SU-DHL-6 (cell line): ENCODE measurements at regions not wholly inside any gene's neighbourhood (a gene's known extent, or its start where the extent isn't known, plus 50 kb on each side); places are given as distances from the start of the nearest gene placed in this dataset.

Experiments used
- H2AFZ ChIP-seq: fragments of 200-600 bp; sonication (generic); 2 replicates; pipeline ENCODE4 v1.6.1; 2014; ENCODE audit warnings: low read depth, mild to moderate bottlenecking, moderate library complexity, mixed read lengths, antibody characterized with exemption, low read length; ENCODE audit not compliant: severe bottlenecking
- H3F3A ChIP-seq: fragments of 200-600 bp; shearing (Covaris generic); 2 replicates; pipeline ENCODE4 v1.6.0; 2016; ENCODE audit warnings: antibody characterized with exemption, mild to moderate bottlenecking; ENCODE audit not compliant: insufficient read depth
- H3K27ac ChIP-seq: fragments of 200-600 bp; sonication (generic); 2 replicates; pipeline ENCODE4 v1.5.1; 2016; ENCODE audit warnings: low read depth, mild to moderate bottlenecking, low read length, moderate library complexity, mixed read lengths
- H3K27me3 ChIP-seq: fragments of 200-600 bp; sonication (generic), shearing (Covaris generic); 2 replicates; pipeline ENCODE4 v1.6.0; 2014; ENCODE audit warnings: mild to moderate bottlenecking, low read length
- H3K36me3 ChIP-seq: fragments of 200-600 bp; sonication (generic); 2 replicates; pipeline ENCODE4 v1.6.1; 2014; ENCODE audit warnings: mild to moderate bottlenecking, low read length, mixed read lengths
- H3K4me2 ChIP-seq: fragments of 300-600, 200-600 bp; shearing (Covaris generic), sonication (generic); 2 replicates; pipeline ENCODE4 v1.6.0; 2014; ENCODE audit warnings: low read length, low read depth, mild to moderate bottlenecking; ENCODE audit not compliant: poor library complexity, severe bottlenecking
- H3K4me3 ChIP-seq: fragments of 200-600 bp; sonication (generic); 2 replicates; pipeline ENCODE4 v1.5.1; 2014; ENCODE audit warnings: antibody characterized with exemption, low read length, mild to moderate bottlenecking, mixed read lengths; ENCODE audit not compliant: insufficient read depth, poor library complexity, severe bottlenecking
- H3K79me2 ChIP-seq: fragments of 200-600 bp; sonication (generic); 2 replicates; pipeline ENCODE4 v1.6.1; 2014; ENCODE audit warnings: mild to moderate bottlenecking, low read length, moderate library complexity; ENCODE audit not compliant: insufficient read depth
- H3K9ac ChIP-seq: fragments of 200-600 bp; sonication (generic); 2 replicates; pipeline ENCODE4 v1.7.0; 2014; ENCODE audit warnings: mild to moderate bottlenecking, low read length
- H3K9me2 ChIP-seq: fragments of 200-600 bp; sonication (generic); replicated peaks from 2 replicates; pipeline ENCODE4 v1.6.1; 2014; ENCODE audit warnings: low read length; ENCODE audit not compliant: insufficient read depth
- H3K9me3 ChIP-seq: fragments of 200-600 bp; sonication (generic); 2 replicates; pipeline ENCODE4 v1.6.1; 2014; ENCODE audit warnings: low read length, mixed read lengths; ENCODE audit not compliant: insufficient read depth
- H4K20me1 ChIP-seq: fragments of 200-600 bp; sonication (generic); 2 replicates; pipeline ENCODE4 v1.6.1; 2014; ENCODE audit warnings: low read depth, mild to moderate bottlenecking, antibody characterized with exemption, low read length, moderate library complexity, mixed read lengths
- CTCF ChIP-seq: fragments of 200-600 bp; sonication (generic); IDR thresholded peaks from one replicate; pipeline ENCODE4 v1.5.1; 2017; ENCODE audit warnings: antibody characterized with exemption, mild to moderate bottlenecking, low read length, moderate library complexity; ENCODE audit not compliant: insufficient read depth, poor library complexity, severe bottlenecking
- EZH2phosphoT487 ChIP-seq: fragments of 200-600 bp; sonication (generic), shearing (Covaris generic); conservative IDR thresholded peaks from 2 replicates; pipeline ENCODE4 v1.6.1; 2018; ENCODE audit warnings: mild to moderate bottlenecking, antibody characterized with exemption, low read length, moderate library complexity, mixed read lengths

DNA sequence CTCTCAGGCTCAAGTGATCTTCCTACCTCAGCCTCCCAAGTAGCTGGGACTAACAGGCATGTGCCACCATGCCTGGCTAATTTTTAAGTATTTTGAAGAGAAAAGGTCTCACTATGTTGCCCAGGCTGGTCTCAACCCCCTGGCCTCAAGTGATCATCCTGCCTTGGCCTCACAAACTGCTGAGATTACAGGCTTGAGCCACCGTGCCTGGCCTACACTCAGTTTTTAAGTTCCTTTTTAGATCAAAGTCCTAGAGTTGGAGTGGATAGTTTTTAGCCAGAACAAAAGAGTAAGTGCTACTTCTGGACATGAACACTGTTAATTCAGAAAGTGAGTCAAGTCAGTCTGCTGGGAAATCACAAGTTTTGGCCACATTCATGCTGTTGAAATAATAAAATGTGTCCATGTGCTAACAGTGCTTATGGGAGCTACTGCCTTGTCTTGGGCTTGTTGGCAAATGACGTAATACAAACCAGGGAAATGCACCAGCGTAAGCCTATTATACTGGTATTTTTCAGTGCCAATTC lies 84.2 kb downstream of the NDUFS5 start:
- H3K4me2 ChIP-seq = no peak overlapping the region
- H3K36me3 ChIP-seq = no peaks in the 10 kb centered on the region
- no peak for TF ChIP-seq CTCF
- no peak for TF ChIP-seq EZH2phosphoT487
- no peaks in the 10 kb centered on the region for H3F3A ChIP-seq
- no peaks in the 10 kb centered on the region for H4K20me1 ChIP-seq
- H3K27me3 ChIP-seq = no peaks in the 10 kb centered on the region
- no peak overlapping the region for H3K4me3 ChIP-seq
- H3K79me2 ChIP-seq = no peaks in the 10 kb centered on the region
- H2AFZ ChIP-seq = no peak overlapping the region
- no peak overlapping the region for H3K9ac ChIP-seq
- H3K9me3 ChIP-seq = no peaks in the 10 kb centered on the region
- H3K27ac ChIP-seq = no peak overlapping the region
- H3K9me2 ChIP-seq = no peaks in the 10 kb centered on the region

GRCh38 chr1:39110882-39111281 lies 84.7 kb downstream of the NDUFS5 start:
- Histone ChIP-seq H2AFZ (no peak overlapping the region), H3K9me3 (no peaks in the 10 kb centered on the region), H3K4me3 (no peak overlapping the region), H3K4me2 (no peak overlapping the region), H3K27ac (no peak overlapping the region), H3K9me2 (no peaks in the 10 kb centered on the region), H4K20me1 (no peaks in the 10 kb centered on the region), H3F3A (no peaks in the 10 kb centered on the region), H3K27me3 (no peaks in the 10 kb centered on the region), H3K36me3 (no peaks in the 10 kb centered on the region), H3K79me2 (no peaks in the 10 kb centered on the region), H3K9ac (no peak overlapping the region)
- TF ChIP-seq EZH2phosphoT487 (no peak), CTCF (no peak)

- TF ChIP-seq EZH2phosphoT487 (no peak), CTCF (no peak)
- no peaks in the 10 kb centered on the region for H3K79me2 ChIP-seq
- no peaks in the 10 kb centered on the region for H3F3A ChIP-seq
These were observed 87.1 kb downstream of the NDUFS5 start for GRCh38 chr1:39113109-39113743.

More at GRCh38 chr1:39113109-39113743, 87.1 kb downstream of the NDUFS5 start:
- Histone ChIP-seq H2AFZ (no peak overlapping the region), H4K20me1 (no peaks in the 10 kb centered on the region), H3K27ac (no peak overlapping the region), H3K9me3 (no peaks in the 10 kb centered on the region), H3K9me2 (no peaks in the 10 kb centered on the region), H3K36me3 (no peaks in the 10 kb centered on the region), H3K9ac (no peak overlapping the region), H3K27me3 (no peaks in the 10 kb centered on the region), H3K4me3 (no peak overlapping the region), H3K4me2 (no peak overlapping the region)
